Karpas-422 (cell line): ENCODE measurements at regions not wholly inside any gene's neighbourhood (a gene's known extent, or its start where the extent isn't known, plus 50 kb on each side); places are given as distances from the start of the nearest gene placed in this dataset.

Source experiments
- DNase-seq: peaks from one replicate; pipeline ENCODE4 v3.0.0-alpha.2; 2015
- H2AFZ ChIP-seq: fragments of 200-600 bp; sonication (generic); 2 replicates; pipeline ENCODE4 v1.6.1; 2014; ENCODE audit warnings: antibody characterized with exemption, low read length, mixed read lengths
- H3K27ac ChIP-seq: fragments of 200-600 bp; sonication (generic); 2 replicates; pipeline ENCODE4 v1.5.1; 2014; ENCODE audit warnings: mild to moderate bottlenecking, low read length, moderate library complexity
- H3K27me3 ChIP-seq: fragments of 200-600 bp; sonication (generic); 2 replicates; pipeline ENCODE4 v1.6.1; 2014; ENCODE audit warnings: low read length, mixed read lengths
- H3K36me3 ChIP-seq: fragments of 200-600 bp; sonication (generic); 2 replicates; pipeline ENCODE4 v1.6.1; 2014; ENCODE audit warnings: low read length, mixed read lengths; ENCODE audit not compliant: insufficient read depth
- H3K4me1 ChIP-seq: fragments of 200-600 bp; sonication (generic); 2 replicates; pipeline ENCODE4 v1.6.1; 2014; ENCODE audit warnings: mild to moderate bottlenecking, low read length, mixed read lengths
- H3K4me2 ChIP-seq: fragments of 200-600 bp; sonication (generic); 2 replicates; pipeline ENCODE4 v1.6.1; 2014; ENCODE audit warnings: low read length, low read depth, mild to moderate bottlenecking; ENCODE audit not compliant: poor library complexity, severe bottlenecking
- H3K4me3 ChIP-seq: fragments of 200-600 bp; sonication (generic); 2 replicates; pipeline ENCODE4 v1.5.1; 2014; ENCODE audit warnings: mild to moderate bottlenecking, antibody characterized with exemption, low read length, mixed read lengths
- H3K79me2 ChIP-seq: fragments of 200-600 bp; sonication (generic); 2 replicates; pipeline ENCODE4 v1.6.1; 2014; ENCODE audit warnings: mild to moderate bottlenecking, low read length, mixed read lengths
- H3K9ac ChIP-seq: fragments of 200-600 bp; sonication (generic); 2 replicates; pipeline ENCODE4 v1.6.0; 2014; ENCODE audit warnings: low read length
- H3K9me2 ChIP-seq: fragments of 200-600 bp; sonication (generic), shearing (Covaris generic); replicated peaks from 2 replicates; pipeline ENCODE4 v1.6.0; 2014; ENCODE audit warnings: mild to moderate bottlenecking, low read length, moderate library complexity; ENCODE audit not compliant: insufficient read depth
- H3K9me3 ChIP-seq: fragments of 300-700, 200-600 bp; sonication (generic); 2 replicates; pipeline ENCODE4 v1.6.1; 2014; ENCODE audit warnings: low read length, mixed read lengths
- H4K20me1 ChIP-seq: fragments of 200-600 bp; sonication (generic); 2 replicates; pipeline ENCODE4 v1.6.1; 2014; ENCODE audit warnings: mild to moderate bottlenecking, antibody characterized with exemption, low read length, low read depth; ENCODE audit not compliant: insufficient read depth

GRCh38 chr13:109297628-109298027, 488.8 kb downstream of the IRS2 start:
- no peaks in the 10 kb centered on the region for H4K20me1 ChIP-seq
- no peaks in the 10 kb centered on the region; the same call in 1 of the 2 replicates for H3K4me1 ChIP-seq
- DNase-seq, result no peak

GRCh38 chr13:109293166-109293565, 493.2 kb downstream of the IRS2 start:
- Histone ChIP-seq H4K20me1 (no peaks in the 10 kb centered on the region), H2AFZ (no peak overlapping the region), H3K36me3 (no peaks in the 10 kb centered on the region), H3K27me3 (no peaks in the 10 kb centered on the region), H3K27ac (no peak overlapping the region), H3K9me2 (no peaks in the 10 kb centered on the region), H3K4me3 (no peak overlapping the region), H3K79me2 (no peaks in the 10 kb centered on the region), H3K4me1 (no peaks in the 10 kb centered on the region), H3K9ac (no peak overlapping the region), H3K9me3 (peaks cover 9% of the 10 kb centered on the region), H3K4me2 (no peak overlapping the region)
- no peak for DNase-seq

More at GRCh38 chr13:109297628-109298027, 488.8 kb downstream of the IRS2 start:
- Histone ChIP-seq H2AFZ (no peak overlapping the region), H3K4me2 (no peak overlapping the region), H3K36me3 (no peaks in the 10 kb centered on the region), H3K9me2 (no peaks in the 10 kb centered on the region), H3K27ac (no peak overlapping the region), H3K9ac (no peak overlapping the region), H3K4me3 (no peak overlapping the region), H3K9me3 (peaks cover 9% of the 10 kb centered on the region), H3K79me2 (no peaks in the 10 kb centered on the region), H3K27me3 (no peaks in the 10 kb centered on the region)

- H3K9me3 ChIP-seq, result no peaks in the 10 kb centered on the region
Observed at GRCh38 chr13:109288151-109288709, 498.2 kb downstream of the IRS2 start.

GRCh38 chr13:109287553-109287952, 498.8 kb downstream of the IRS2 start:
- H3K9ac ChIP-seq, result no peak overlapping the region
- no peaks in the 10 kb centered on the region for H3K4me1 ChIP-seq
- no peak overlapping the region for H3K4me2 ChIP-seq
- no peak overlapping the region for H2AFZ ChIP-seq
- no peak overlapping the region for H3K4me3 ChIP-seq
- H3K27ac ChIP-seq, result no peak overlapping the region
- no peak for DNase-seq
- no peaks in the 10 kb centered on the region for H3K36me3 ChIP-seq
- no peaks in the 10 kb centered on the region for H3K9me2 ChIP-seq
- H3K79me2 ChIP-seq, result no peaks in the 10 kb centered on the region
- no peaks in the 10 kb centered on the region for H3K9me3 ChIP-seq
- no peaks in the 10 kb centered on the region for H4K20me1 ChIP-seq
- H3K27me3 ChIP-seq, result no peaks in the 10 kb centered on the region

More at GRCh38 chr13:109288151-109288709, 498.2 kb downstream of the IRS2 start:
- DNase-seq, result no peak
- Histone ChIP-seq H3K4me3 (no peak overlapping the region), H3K9ac (no peak overlapping the region), H4K20me1 (no peaks in the 10 kb centered on the region), H3K4me2 (no peak overlapping the region), H3K27me3 (no peaks in the 10 kb centered on the region), H3K9me2 (no peaks in the 10 kb centered on the region), H2AFZ (no peak overlapping the region), H3K36me3 (no peaks in the 10 kb centered on the region), H3K27ac (no peak overlapping the region), H3K4me1 (no peaks in the 10 kb centered on the region), H3K79me2 (no peaks in the 10 kb centered on the region)

GRCh38 chr13:109285586-109285985, 500.8 kb downstream of the IRS2 start:
- H2AFZ ChIP-seq, result no peak overlapping the region
- H3K9me2 ChIP-seq, result no peaks in the 10 kb centered on the region
- H3K9me3 ChIP-seq, result no peaks in the 10 kb centered on the region
- no peaks in the 10 kb centered on the region for H3K4me1 ChIP-seq
- DNase-seq, result no peak
- no peaks in the 10 kb centered on the region for H4K20me1 ChIP-seq
- H3K27ac ChIP-seq, result no peak overlapping the region
- no peaks in the 10 kb centered on the region for H3K36me3 ChIP-seq
- H3K9ac ChIP-seq, result no peak overlapping the region
- H3K27me3 ChIP-seq, result peaks cover 2% of the 10 kb centered on the region; the same call in 1 of the 2 replicates
- no peak overlapping the region for H3K4me3 ChIP-seq
- H3K79me2 ChIP-seq, result no peaks in the 10 kb centered on the region
- H3K4me2 ChIP-seq, result no peak overlapping the region

GRCh38 chr13:109281903-109282635, 504.3 kb downstream of the IRS2 start:
- Histone ChIP-seq H3K4me3 (no peak overlapping the region), H3K79me2 (no peaks in the 10 kb centered on the region), H3K9ac (no peak overlapping the region), H3K4me2 (no peak overlapping the region), H3K27me3 (peaks cover 2% of the 10 kb centered on the region; the same call in 1 of the 2 replicates), H3K36me3 (no peaks in the 10 kb centered on the region), H3K27ac (no peak overlapping the region), H2AFZ (no peak overlapping the region), H4K20me1 (no peaks in the 10 kb centered on the region), H3K9me2 (no peaks in the 10 kb centered on the region), H3K4me1 (no peaks in the 10 kb centered on the region), H3K9me3 (no peaks in the 10 kb centered on the region)
- DNase-seq, result no peak

- Histone ChIP-seq H3K36me3 (no peaks in the 10 kb centered on the region), H3K9me3 (no peaks in the 10 kb centered on the region), H3K79me2 (no peaks in the 10 kb centered on the region), H3K4me1 (peaks cover 8% of the 10 kb centered on the region), H3K27me3 (peaks cover 2% of the 10 kb centered on the region; the same call in 1 of the 2 replicates), H3K4me3 (no peak overlapping the region), H3K9ac (no peak overlapping the region), H3K27ac (no peak overlapping the region), H2AFZ (no peak overlapping the region), H3K9me2 (no peaks in the 10 kb centered on the region), H4K20me1 (no peaks in the 10 kb centered on the region), H3K4me2 (no peak overlapping the region)
- DNase-seq, result no peak
Observed at GRCh38 chr13:109281017-109281902, 505.1 kb downstream of the IRS2 start.

GRCh38 chr13:109276261-109276660, 510.1 kb downstream of the IRS2 start:
- no peaks in the 10 kb centered on the region for H4K20me1 ChIP-seq
- no peaks in the 10 kb centered on the region for H3K79me2 ChIP-seq
- peak overlapping the region; percentile 43 for H3K4me2 ChIP-seq
- H3K36me3 ChIP-seq, result no peaks in the 10 kb centered on the region
- H2AFZ ChIP-seq, result peak overlapping the region; percentile 12
- H3K27ac ChIP-seq, result no peak overlapping the region
- DNase-seq, result peak; percentile 62
- H3K9me3 ChIP-seq, result no peaks in the 10 kb centered on the region
- H3K9me2 ChIP-seq, result no peaks in the 10 kb centered on the region
- peak overlapping the region; percentile 12; the same call in 1 of the 2 replicates for H3K9ac ChIP-seq
- H3K27me3 ChIP-seq, result no peaks in the 10 kb centered on the region
- H3K4me3 ChIP-seq, result peak overlapping the region; percentile 12; the same call in 1 of the 2 replicates
- H3K4me1 ChIP-seq, result peaks cover 47% of the 10 kb centered on the region
